GM19463 (cell line): ENCODE measurements at regions not wholly inside any gene's neighbourhood (a gene's known extent, or its start where the extent isn't known, plus 50 kb on each side); places are given as distances from the start of the nearest gene placed in this dataset.

Experiments
- ATAC-seq: cut with Tn5 transposase; IDR thresholded peaks from one replicate; pipeline ENCODE4 v1.9.1; 2021; ENCODE audit warnings: mild to moderate bottlenecking, moderate library complexity; ENCODE audit not compliant: unreplicated experiment

DNA sequence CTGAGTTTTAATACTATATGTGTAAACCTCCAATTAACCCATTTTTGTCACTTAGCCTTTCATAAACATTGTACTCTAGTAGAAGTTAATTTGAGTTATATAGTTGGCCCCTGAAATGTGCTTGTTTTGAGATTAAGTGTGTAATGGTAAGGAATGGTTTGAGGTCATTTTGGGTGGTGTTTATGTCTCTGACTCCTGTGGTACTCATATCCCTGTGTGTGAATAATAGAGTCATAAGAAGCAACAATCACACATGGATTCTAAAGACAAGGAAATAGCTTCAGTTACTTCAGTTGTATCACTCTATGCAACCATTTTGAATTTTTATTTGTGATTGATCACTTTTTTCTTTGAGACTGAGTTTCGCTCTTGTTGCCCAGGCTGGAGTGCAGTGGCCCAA is 408.5 kb downstream of the MFSD1 start:
- ATAC-seq = no peak

- no peak for ATAC-seq
Measured at GRCh38 chr3:159216311-159216710, 414.5 kb downstream of the MFSD1 start.

DNA sequence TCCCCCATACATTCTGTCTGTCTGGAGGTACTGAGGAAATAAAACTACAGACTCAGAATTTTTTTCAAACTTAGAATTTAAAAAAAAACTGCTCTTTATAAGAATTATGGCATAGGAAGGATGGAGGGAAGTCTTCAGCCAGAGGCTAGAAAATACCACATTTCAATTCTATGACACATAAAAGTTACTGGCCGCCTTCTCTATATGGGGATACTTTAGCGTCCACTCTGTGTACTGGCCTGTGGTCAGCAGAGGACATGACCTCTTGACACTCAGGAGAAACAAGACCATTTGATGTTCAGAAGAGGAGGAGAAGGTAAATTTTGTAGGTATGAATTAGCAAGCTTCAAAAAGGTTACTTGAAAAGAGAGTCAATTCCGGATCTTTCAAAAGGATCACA is 417.4 kb downstream of the MFSD1 start:
- no peak for ATAC-seq

DNA sequence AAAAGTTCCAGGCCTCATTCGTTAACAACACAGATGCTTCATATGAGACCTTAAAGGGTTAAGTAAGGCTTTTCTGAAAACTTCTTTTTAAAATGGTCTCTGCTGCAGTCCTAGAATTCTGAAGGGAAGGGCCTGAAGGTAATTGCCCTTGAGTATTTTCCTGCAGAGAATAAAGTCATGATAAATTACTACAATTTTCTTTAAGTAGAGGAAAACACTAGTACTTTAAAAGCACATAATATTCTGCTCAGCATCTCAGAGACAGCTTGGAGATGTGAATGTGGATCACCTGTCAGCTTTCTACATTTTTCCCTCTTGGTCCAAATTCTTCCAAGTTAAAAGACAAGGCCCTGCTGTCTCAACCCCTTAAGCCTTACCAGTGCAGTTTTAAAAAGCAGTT is 419.5 kb downstream of the MFSD1 start:
- no peak for ATAC-seq

DNA sequence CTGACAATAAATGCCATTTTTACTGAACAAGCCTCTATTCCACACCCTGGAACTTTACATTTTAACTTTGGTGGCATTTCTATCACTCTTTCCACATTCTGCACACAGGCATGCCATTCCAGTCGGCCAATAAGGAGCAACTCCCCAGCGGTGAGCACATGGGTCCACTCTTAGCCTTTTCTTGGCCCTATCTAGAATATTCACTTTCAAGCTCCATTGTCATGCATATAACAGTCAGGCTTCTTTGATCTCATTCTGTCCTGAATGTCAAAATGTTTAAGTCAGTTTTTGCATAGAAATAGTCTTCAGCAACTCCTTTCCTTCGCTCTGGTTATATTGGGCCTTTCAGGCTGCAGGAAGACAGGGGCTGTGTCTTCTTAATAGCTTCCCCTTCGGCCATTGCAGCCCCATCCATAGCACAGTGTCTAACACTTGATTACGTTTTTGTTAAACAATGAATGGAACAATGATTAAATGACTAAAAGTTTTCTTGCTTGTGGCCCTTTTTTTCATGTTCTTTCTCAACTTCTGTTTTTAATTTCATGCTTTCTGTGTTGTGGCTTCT is 427.3 kb downstream of the MFSD1 start:
- no peak for ATAC-seq

- no peak for ATAC-seq
Measured at GRCh38 chr3:159232966-159233365, 431.1 kb downstream of the MFSD1 start.

DNA sequence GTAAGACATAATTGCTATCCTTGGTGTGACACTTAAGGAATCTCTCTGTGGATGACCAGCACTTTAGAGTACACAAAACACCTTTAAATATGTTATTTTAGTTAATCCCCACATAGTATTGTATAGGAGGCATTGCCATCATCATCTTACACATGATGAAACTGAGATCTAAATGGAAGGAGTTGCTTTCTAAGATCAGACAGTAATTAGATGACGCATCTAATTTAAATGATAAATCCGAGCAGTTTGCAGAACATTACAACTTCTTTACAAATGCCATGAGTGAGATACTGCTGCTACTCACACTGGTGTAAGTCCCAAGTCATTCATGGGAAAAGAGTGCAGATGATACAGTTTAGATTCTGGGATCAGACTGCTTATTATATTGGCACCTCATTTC is 431.9 kb downstream of the MFSD1 start:
- no peak for ATAC-seq

GRCh38 chr3:159234306-159234705 is 432.5 kb downstream of the MFSD1 start:
- ATAC-seq = no peak

DNA sequence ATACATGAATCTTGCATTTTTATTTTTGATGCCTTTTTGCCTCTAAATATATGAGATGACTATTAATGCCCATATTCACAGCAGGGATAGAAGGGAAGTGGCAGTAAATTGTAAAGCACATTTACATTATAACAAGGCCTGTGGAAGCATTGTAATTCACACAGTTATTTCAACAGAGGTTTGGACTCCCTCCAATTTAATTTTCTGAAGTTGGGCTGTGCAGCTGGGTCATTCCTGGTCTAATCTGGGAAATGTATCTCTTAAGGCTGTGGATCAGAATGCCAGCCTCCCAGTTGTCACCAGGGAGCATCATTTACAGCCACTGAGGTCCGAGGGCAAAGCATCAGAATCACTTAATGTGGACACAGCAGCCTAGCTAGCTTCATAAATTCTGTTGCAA is 434.5 kb downstream of the MFSD1 start:
- no peak for ATAC-seq

DNA sequence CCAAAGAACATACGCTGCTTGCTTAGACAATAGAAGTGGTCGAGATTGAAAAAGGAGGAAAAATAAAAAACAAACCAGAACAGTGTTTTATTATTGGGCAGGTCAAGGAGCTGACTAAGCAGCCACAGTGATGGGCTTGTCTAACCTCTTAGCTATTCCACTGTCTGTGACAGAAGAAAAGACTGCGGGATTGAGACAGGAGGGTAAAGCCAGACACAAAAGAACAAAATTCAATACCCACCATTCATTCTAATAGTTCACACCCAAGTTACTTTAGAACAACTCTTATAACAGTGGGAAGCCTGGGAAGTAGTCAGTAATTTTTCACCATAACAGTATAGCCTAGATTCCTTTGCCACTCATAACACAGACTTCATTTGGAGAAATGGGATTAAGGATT is 435.4 kb downstream of the MFSD1 start:
- no peak for ATAC-seq

DNA sequence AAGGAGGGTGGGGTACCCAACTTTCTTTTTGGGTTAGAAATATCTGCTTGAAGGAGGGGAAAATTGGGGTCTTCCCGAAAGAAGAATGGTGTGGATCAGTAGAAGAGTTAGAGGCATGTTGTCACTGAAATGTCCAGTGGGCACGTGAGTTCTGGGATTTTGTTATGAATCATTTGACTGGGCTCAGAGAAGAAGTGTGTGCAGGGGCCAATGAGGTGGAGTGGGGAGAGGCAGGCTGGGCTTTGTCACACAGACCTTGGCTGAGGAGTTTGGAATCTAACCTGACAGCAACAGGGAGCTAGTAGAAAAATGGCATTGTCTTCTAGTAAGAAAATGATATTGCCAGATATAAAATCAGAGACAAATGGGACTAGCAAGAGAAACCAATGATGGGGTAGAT is 436.8 kb downstream of the MFSD1 start:
- no peak for ATAC-seq

GRCh38 chr3:159239059-159239458 is 437.2 kb downstream of the MFSD1 start:
- no peak for ATAC-seq

- no peak for ATAC-seq
Measured at GRCh38 chr3:159244933-159245332, 443.1 kb downstream of the MFSD1 start.

DNA sequence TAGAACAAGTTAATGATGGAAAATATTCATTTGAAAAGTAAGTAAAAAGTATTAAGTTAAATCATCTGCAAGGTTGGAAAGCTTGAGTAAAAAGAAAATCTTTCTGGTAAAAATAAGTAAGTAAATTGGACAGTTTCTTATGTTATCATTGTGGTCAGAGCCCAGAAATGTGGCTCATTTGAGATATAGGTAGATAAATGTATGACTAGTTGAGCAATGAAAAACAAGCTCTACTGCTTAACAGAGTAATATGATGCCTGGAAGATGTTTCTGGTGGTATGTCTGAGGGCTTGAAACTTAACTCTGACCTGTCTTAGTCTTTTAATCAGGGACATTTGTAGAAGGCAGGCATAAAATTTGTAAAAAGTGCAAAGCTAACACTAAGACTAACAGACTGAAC is 444.0 kb downstream of the MFSD1 start:
- no peak for ATAC-seq

GRCh38 chr3:159246385-159246784 is 444.5 kb downstream of the MFSD1 start:
- ATAC-seq = no peak

DNA sequence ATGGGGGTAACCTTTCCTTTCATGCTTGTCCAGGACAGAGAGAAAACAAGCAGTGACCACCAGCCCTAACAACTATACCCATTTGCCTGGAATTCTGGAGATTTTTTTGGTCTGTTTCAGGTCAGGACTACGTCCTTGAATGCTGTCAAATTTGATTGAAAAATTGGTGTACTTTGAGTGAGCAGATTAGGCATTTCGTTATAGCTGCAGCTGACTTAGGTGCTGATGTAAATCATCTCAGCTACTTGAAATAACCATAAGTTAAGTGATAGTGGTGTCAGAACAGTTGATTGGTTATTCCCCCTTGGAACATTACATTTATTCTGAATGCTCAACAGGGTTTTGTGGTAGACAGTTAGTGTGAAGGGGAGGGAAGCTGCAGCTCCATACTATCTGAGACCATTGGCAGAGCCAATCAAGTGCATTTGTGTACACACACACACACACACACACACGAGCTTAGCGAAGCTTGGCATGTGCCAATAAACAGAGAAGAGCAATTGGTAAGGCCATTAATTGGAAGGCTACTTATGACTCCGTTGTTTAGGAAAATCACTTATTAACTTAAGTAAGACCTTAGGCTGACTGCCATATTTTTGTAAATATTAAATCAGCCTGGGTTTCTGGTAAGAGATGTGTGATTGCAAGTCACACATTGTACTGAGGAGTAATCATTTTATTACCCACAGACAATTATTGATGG is 447.8 kb downstream of the MFSD1 start:
- ATAC-seq = no peak

- no peak for ATAC-seq
Measured at GRCh38 chr3:159250961-159251360, 449.1 kb downstream of the MFSD1 start.

- no peak for ATAC-seq
Measured at GRCh38 chr3:159252274-159252673, 450.4 kb downstream of the MFSD1 start.

DNA sequence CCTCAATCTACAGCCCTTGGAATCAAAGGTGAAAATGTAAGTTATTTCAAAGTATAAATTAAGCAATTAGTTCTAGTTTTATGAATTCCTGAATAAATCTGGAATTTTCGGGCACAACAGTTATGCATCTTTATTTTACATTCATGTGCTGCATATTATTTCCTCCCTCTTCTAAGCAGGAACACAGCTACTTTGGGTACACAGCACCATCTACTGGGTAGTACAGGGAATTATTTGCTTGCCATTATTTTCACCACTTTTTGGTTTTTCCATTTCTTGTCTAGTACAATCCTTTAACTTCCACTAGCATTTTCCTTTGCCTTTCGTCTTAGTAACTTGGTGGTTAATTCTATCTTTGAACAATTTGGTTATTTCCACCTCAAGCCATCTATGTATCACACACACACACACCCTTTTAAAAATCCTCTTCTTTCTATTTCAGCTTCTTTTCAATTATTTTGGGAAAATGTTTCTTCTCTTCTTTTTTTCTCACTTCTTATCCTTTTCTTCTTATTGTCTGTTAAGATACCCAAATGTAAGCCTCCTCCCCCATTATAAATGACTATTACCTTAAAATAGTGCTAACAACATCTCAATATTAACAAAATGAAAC is 451.0 kb downstream of the MFSD1 start:
- ATAC-seq = no peak

- no peak for ATAC-seq
Measured at GRCh38 chr3:159253860-159254259, 452.0 kb downstream of the MFSD1 start.

- ATAC-seq = no peak
Measured at GRCh38 chr3:159257954-159258353, 456.1 kb downstream of the MFSD1 start.

DNA sequence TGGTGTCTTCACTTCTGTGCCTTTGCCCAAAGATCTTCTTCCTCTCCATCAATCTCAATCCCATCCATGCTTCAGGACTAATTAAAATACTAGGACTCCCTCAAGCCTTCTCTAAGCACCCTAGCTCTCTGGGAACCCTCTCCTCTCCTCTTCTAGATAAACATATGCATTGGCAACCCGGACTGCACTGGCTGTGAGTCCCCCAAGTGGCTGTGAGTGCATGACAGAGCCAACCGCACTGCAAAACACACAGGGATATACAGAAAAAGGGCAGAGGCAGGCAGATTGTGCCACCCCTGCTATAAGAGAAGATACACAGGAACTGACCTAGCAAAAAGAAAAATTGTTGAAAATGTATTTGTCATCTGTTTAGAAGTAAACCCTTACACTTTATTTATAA is 457.1 kb downstream of the MFSD1 start:
- ATAC-seq = no peak
